UCSD-AML1 (cell line): ENCODE measurements at regions not wholly inside any gene's neighbourhood (a gene's known extent, or its start where the extent isn't known, plus 50 kb on each side); places are given as distances from the start of the nearest gene placed in this dataset.
"Not testable (repeated sequence)": the region's sequence is repeated elsewhere in the genome, so short reads cannot be mapped to it uniquely, and the experiment has no call there.

Experiments used
- DNase-seq: peaks from one replicate; lab custom pipeline; 2025; ENCODE audit not compliant: unreplicated experiment; lab: John Stamatoyannopoulos, UW

- DNase-seq, result no peak
These were observed 74.1 kb upstream of the PPP3CA start for GRCh38 chr4:101421386-101421785.

- DNase-seq, result no peak
These were observed 73.3 kb upstream of the PPP3CA start for GRCh38 chr4:101420661-101421060.

- no peak for DNase-seq
These were observed 72.2 kb upstream of the PPP3CA start for GRCh38 chr4:101419336-101420135.

GRCh38 chr4:101418466-101418865, 71.1 kb upstream of the PPP3CA start:
- no peak for DNase-seq

GRCh38 chr4:101418055-101418454, 70.7 kb upstream of the PPP3CA start:
- peak; percentile 45 for DNase-seq

- DNase-seq, result no peak
These were observed 69.7 kb upstream of the PPP3CA start for GRCh38 chr4:101417046-101417445.

GRCh38 chr4:101415962-101416361, 68.6 kb upstream of the PPP3CA start:
- DNase-seq, result no peak

GRCh38 chr4:101414496-101414895, 67.2 kb upstream of the PPP3CA start:
- no peak for DNase-seq

GRCh38 chr4:101411926-101412325, 64.6 kb upstream of the PPP3CA start:
- no peak for DNase-seq

- not testable (repeated sequence) for DNase-seq
These were observed 64.1 kb upstream of the PPP3CA start for GRCh38 chr4:101411281-101411910.

- DNase-seq, result no peak
These were observed 52.8 kb upstream of the PPP3CA start for GRCh38 chr4:101400096-101400495.

- no peak for DNase-seq
These were observed 51.5 kb upstream of the PPP3CA start for GRCh38 chr4:101398807-101399206.
